ENCODE measurements at regions not wholly inside any gene's neighbourhood (a gene's known extent, or its start where the extent isn't known, plus 50 kb on each side); places are given as distances from the start of the nearest gene placed in this dataset.
"Not testable (repeated sequence)": the region's sequence is repeated elsewhere in the genome, so short reads cannot be mapped to it uniquely, and the experiment has no call there.

- no peak overlapping the region for H3K4me3 ChIP-seq (ENCODE audit: low read length)
- no peak for DNase-seq (ENCODE audit: low read depth)
- TF ChIP-seq, protein P1, sequence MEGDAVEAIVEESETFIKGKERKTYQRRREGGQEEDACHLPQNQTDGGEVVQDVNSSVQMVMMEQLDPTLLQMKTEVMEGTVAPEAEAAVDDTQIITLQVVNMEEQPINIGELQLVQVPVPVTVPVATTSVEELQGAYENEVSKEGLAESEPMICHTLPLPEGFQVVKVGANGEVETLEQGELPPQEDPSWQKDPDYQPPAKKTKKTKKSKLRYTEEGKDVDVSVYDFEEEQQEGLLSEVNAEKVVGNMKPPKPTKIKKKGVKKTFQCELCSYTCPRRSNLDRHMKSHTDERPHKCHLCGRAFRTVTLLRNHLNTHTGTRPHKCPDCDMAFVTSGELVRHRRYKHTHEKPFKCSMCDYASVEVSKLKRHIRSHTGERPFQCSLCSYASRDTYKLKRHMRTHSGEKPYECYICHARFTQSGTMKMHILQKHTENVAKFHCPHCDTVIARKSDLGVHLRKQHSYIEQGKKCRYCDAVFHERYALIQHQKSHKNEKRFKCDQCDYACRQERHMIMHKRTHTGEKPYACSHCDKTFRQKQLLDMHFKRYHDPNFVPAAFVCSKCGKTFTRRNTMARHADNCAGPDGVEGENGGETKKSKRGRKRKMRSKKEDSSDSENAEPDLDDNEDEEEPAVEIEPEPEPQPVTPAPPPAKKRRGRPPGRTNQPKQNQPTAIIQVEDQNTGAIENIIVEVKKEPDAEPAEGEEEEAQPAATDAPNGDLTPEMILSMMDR (conservative IDR thresholded peaks at IDR 0.05; ENCODE audit: low read depth, low read length) = no peak
Measured at GRCh38 chr14:25820368-25820767, 770.4 kb upstream of the STXBP6 start.

DNA sequence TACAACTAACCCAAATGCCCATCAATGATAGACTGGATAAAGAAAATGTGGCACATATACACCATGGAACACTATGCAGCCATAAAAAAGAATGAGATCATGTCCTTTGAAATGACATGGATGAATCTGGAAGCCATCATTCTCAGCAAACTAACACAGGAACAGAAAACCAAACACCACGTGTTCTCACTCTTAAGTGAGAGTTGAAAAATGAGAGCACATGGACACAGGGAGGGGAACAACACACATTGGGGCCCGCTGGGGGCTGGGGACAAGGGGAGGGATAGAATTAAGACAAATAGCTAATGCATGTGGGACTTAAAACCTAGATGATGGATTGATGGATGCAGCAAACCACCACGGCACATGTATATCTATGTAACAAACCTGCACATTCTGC lies 764.7 kb upstream of the STXBP6 start:
- H3K4me3 ChIP-seq (ENCODE audit: low read length); DNase-seq (ENCODE audit: low read depth): not testable (repeated sequence)

DNA sequence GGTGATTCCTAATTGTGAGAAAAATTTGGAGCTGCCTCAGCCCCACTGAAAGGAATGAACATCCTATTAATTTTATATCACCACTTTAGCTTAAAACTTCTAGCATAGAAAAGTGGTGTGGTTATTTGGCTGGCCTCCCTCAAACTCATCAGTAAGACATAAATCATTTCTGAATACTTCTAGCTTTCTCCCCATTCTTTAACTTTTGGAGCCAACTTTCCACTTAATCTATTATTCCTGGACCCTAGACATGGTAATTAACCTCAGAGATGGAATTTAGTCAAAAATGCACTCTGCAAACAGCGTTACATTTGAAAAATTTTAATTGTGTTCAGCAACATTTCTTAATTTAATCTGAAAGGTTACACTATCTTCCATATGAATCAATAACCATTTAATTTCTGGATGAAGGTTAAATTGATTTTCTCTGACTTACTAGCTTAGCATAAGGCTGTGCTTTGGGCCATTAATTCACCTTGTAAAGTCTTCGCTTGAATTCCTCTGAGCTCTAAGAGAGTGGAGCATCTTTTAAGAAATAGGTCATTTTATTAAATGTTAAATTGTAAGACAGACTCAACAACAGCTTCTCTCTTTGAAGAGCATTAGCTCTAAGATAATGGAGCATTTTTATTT lies 753.6 kb upstream of the STXBP6 start:
- no peak for DNase-seq (ENCODE audit: low read depth)

DNA sequence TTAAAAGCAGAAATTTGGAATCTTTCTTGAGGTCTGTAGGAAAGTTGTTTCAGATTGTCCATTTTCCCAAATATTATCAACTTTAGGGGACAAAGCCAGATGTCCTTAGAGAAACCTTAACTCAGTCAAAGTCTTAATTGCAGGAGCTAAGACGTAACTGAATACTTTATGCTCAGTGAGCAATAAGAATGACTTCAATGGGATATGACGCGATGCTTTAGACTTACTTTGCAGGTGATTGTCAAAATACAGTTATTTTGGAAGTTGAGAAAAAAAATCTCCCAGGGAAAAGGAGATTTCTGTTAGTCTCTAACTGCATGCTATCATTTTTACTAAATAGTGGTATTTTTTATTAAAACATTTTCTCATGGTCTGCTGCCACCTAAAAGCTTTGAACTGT lies 750.9 kb upstream of the STXBP6 start:
- TF ChIP-seq, protein P1 (conservative IDR thresholded peaks at IDR 0.05; ENCODE audit: low read depth, low read length) = no peak
- no peak for DNase-seq (ENCODE audit: low read depth)
- no peak overlapping the region for H3K4me3 ChIP-seq (ENCODE audit: low read length)

More for the DNA sequence above, 753.6 kb upstream of the STXBP6 start:
- TF ChIP-seq, protein P1 (conservative IDR thresholded peaks at IDR 0.05; ENCODE audit: low read depth, low read length) = no peak
- no peak overlapping the region for H3K4me3 ChIP-seq (ENCODE audit: low read length)

GRCh38 chr14:25788252-25788651 lies 738.3 kb upstream of the STXBP6 start:
- DNase-seq (ENCODE audit: low read depth) = no peak
- H3K4me3 ChIP-seq (ENCODE audit: low read length) = no peak overlapping the region
- TF ChIP-seq, protein P1 (conservative IDR thresholded peaks at IDR 0.05; ENCODE audit: low read depth, low read length) = no peak

DNA sequence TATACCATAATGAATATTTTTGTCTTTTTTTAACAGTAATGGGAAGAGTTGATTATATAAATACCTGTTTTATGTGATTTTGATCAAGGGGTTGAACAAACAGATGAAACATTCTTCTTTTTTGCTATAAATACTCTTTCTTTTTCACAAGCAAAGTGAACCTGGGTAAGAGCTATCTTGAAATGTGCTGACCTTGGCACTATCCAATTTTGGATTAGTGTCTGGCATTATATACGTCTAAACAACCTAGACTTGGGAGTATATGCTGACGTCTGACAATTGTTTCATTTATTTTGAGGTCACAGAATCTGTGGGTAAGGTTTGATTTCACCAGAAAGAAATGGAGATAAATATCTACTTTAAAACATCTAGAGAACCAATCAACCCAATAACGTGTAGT lies 716.0 kb upstream of the STXBP6 start:
- no peak overlapping the region for H3K4me3 ChIP-seq (ENCODE audit: low read length)
- TF ChIP-seq, protein P1 (conservative IDR thresholded peaks at IDR 0.05; ENCODE audit: low read depth, low read length) = no peak
- no peak for DNase-seq (ENCODE audit: low read depth)

- TF ChIP-seq, protein P1 (conservative IDR thresholded peaks at IDR 0.05; ENCODE audit: low read depth, low read length) = no peak
- no peak overlapping the region for H3K4me3 ChIP-seq (ENCODE audit: low read length)
- DNase-seq (ENCODE audit: low read depth) = no peak
Measured at GRCh38 chr14:25759920-25760655, 710.1 kb upstream of the STXBP6 start.

All from retinal pigment epithelial cell (primary cell).